RCC 7860 (cell line): ENCODE measurements at regions not wholly inside any gene's neighbourhood (a gene's known extent, or its start where the extent isn't known, plus 50 kb on each side); places are given as distances from the start of the nearest gene placed in this dataset.
"Not testable (repeated sequence)": the region's sequence is repeated elsewhere in the genome, so short reads cannot be mapped to it uniquely, and the experiment has no call there.

Experiments
- DNase-seq: peaks from one replicate; pipeline ENCODE4 v3.0.0-alpha.2; 2015; ENCODE audit warnings: low spot score
- FAIRE-seq: peaks from 2 replicates; lab custom pipeline; 2012; peaks lifted over from hg19 to GRCh38; lab: Jason Lieb, UNC

DNA sequence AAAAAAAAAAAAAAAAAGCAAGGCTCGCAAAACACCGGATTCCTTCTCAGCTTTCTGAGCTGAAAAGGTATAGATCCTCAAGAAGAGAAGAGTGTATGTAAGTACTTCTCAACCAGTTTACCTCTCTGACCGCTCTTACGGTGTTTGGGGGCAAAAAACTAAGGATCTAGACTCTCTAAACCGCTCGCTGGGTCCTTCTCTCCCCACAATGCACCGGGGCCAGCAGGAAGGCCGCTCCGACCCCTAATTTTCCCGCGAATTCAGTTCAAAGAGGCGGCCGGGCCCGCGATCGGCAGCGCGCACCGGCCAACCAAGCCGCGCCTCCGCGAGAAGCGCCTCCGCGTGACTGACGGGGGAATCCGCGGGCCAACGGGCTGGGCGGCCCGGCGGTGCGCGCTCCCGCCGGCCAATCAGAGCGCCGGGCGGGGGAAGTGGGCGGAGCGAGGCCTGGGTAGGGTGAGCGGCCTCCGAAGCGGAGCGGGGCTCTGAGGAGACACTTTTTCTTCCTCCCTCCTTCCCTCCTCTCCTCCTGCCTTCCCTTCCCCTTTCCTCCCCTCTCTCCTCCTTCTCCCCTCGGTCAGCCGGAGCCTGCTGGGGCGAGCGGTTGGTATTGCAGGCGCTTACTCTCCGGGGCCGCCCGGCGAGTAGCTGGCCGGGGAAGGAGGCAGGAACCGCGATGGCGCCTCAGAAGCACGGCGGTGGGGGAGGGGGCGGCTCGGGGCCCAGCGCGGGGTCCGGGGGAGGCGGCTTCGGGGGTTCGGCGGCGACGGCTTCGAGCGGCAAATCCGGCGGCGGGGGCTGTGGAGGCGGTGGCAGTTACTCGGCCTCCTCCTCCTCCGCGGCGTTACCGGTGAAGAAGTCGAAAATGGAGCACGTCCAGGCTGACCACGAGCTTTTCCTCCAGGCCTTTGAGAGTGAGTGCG lies 93.0 kb downstream of the CRLF3 start:
- peak; percentile 44 for DNase-seq
- FAIRE-seq, result not testable (repeated sequence)

DNA sequence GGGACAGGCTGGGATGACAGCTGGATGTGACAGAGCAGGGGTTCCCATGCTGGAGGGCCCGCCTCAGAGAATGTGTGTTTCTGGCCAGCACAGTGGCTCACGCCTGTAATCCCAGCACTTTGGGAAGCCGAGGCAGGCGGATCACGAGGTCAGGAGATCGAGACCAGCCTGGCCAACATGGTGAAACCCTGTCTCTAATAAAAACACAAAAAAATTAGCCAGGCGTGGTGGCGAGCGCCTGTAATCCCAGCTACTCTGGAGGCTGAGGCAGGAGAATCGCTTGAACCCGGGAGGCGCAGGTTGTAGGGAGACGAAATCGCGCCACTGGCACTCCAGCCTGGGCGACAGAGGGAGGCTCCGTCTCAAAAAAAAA lies 93.7 kb downstream of the CRLF3 start:
- not testable (repeated sequence) for DNase-seq, FAIRE-seq

DNA sequence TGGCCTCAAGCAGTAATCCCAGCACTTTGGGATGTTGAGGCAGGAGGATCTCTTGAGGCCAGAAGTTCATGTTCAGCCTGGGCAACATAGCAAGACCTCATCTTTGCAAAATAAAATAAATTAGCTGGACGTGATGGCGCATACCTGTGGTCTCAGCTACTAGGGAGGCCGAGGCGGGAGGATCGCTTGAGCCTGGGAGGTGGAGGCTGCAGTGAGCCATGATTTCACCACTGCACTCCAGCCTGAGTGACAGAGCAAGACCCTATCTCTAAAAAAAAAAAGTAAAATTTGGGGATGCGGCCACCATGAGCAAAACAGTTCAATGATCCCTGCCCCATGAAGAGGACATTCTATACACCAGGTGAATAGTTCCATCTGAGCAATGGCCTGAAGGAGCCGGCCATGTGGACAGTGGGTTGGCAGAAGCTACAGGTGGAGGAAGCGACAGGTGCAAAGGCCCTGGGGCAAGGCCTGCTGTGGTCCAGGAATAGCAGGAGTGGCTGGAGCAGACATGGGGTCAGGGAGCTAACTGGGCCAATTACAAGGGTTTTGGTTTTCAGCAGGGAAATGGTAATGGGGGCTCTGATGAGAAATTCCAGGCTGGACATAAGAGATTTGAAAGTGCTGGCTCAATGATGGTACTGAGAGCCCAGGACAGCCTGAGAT lies 94.2 kb downstream of the CRLF3 start:
- DNase-seq, FAIRE-seq: not testable (repeated sequence)

DNA sequence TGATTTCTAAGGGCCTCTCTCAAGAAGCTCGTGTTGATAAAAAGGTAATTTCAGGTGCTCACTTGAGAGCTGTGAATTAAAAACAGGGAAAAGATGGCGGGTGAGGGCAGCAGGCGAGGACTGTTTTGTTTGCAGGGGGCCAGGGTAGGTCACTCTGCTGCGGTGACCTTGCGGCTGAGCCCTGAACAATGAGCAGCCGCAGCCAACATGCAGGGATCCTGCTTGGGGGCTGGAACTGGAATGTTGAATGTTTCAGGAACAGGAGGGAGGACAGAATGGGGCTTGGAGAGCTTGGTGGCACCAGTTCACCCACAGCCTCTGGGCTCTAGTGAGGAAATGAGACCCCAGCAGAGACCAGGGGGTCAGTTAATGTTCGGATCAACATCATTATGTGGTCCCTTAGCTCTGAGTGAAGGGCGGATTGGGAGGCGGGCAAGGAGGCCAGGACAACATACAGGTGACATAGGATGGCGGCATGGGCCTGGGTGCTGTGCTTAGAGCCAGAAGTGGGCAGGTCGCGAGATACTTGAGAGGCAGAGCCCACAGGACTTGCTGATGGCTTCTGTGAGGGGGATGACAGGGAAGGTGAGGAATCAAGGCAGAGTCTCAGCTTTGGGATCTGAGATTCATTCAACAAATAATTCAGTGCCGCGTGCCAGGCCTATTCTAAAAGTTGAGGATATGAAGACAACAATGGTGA lies 94.9 kb downstream of the CRLF3 start:
- not testable (repeated sequence) for DNase-seq, FAIRE-seq

DNA sequence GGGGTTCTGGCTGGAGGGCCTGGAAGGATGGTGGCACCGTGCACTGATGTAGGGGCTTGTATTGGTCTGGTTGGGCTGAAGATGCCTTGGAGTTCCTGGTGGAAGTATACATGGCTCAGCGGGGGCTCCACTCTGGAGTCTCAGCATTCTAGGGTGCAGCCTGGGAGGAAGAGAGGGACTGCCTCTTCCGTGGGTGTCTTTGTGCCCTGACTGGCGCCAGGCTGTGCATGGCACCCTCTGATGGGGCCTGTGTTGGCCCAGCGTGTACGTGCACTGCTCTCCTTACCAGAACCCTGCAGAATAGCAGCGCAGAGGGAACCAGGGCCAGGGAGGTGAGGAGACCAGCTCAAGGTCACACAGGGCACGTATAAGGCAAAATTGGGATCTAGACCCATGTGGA lies 97.0 kb downstream of the CRLF3 start:
- FAIRE-seq, DNase-seq: not testable (repeated sequence)

DNA sequence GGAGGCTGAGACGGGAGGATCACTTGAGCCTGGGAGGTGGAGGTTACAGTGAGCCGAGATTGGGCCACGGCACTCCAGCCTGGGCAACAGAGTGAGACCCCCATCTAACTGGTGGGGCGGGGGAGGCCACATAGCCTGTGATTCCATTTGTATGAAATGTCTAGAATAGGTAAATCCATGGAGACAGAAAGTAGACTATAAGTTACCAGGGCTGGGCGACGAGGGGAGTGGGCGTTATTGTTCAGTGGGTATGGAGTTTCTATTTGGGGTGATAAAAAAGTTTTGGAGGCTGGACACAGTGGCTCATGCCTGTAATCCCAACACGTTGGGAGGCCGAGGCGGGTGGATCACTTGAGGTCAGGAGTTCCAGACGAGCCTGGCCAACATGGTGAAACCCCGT lies 97.8 kb downstream of the CRLF3 start:
- DNase-seq, FAIRE-seq: not testable (repeated sequence)

DNA sequence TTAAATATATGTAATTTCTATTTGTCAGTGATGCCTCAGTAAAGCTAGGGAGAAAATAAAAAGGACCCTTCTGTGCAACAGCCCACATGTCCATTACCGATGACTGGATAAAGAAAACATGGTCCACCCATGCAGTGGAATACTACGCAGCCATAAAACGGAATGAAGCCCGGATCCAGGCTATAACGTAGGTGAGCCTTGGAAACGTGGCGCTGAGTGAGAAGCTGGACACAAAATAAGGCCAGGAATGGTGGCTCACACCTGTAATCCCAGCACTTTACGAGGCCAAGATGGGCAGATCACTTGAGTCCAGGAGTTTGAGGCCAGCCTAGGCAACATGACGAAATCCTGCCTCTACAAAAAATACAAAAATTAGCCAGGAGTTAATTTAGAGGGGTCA lies 98.2 kb downstream of the CRLF3 start:
- not testable (repeated sequence) for FAIRE-seq, DNase-seq

DNA sequence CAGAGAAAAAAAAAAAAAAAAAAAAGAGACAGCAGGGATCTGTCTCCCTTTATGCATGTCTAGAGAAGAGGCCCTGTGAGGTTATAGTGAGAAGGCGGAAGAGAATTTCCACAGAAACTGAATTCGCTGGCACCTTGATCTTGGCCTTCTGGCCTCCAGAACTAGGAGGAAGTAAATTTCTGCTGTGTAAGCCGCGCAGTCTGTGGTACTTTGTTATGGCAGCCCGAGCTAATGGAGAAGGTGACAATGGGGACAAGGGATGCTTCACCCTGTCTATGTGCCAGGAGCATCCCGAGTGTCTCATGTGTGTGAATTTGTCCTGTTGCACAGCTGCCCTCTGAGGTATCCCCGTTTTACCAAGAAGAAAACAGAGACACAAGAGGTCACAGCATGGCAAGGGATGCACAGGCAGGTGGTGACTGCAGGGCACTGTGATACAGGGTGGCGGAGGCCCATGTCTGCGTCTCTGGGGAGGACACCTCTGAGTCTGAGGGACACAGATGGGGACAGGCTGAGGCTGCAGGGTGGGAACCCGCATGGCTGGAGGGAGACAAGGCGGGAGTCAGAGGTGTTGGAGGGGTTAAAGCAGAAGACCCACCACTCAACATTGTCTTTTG lies 100.3 kb downstream of the CRLF3 start:
- not testable (repeated sequence) for DNase-seq, FAIRE-seq

DNA sequence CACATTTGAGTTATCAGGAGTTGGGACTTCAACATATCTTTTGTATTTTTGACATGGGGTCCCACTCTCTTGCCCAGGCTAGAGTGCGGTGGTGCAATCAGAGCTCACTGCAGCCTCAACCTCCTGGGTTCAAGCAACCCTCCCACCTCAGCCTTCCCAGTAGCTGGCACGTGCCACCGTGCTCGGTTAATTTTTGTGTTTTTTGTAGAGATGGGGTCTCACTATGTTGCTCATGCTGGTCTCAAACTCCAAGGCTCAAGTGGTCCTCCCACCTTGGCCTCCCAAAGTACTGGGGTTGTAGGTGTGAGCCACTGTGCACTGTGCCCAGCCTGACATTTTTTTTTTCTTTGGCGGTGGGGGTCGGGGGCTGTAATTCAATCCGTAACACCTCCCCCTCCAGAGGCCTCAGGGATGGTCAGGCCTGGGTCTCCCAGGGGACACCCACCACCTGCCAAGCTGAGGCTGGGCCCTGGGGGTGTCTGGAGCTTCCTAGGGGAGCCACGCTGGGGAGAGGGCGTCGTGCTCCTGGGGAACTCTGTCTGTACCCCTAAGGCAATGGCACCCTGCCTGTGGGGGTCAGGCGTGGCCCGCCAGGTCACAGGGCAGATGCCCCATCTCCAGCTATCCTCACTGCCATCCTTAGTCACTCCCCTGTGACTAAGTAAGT lies 102.2 kb downstream of the CRLF3 start:
- not testable (repeated sequence) for FAIRE-seq, DNase-seq

DNA sequence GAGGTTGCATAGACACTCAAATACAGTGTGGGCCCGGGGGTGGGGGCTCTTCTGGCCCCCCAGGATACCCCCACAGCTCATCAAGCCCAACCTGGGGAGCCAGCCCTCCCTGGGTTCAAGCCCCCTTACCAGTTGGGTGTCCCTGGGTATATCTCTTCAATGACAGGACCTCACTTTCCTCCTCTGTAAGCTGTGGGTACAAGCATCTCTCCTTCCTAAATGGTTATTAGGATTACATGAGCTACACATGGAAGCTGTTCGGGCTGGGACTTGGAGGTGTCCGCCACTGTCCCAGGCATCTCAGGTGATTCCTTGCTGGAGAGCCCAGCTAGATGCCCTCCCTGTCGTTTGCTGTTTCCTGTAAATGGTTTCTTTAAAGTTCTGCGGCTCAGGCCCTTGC lies 103.5 kb downstream of the CRLF3 start:
- not testable (repeated sequence) for FAIRE-seq, DNase-seq

DNA sequence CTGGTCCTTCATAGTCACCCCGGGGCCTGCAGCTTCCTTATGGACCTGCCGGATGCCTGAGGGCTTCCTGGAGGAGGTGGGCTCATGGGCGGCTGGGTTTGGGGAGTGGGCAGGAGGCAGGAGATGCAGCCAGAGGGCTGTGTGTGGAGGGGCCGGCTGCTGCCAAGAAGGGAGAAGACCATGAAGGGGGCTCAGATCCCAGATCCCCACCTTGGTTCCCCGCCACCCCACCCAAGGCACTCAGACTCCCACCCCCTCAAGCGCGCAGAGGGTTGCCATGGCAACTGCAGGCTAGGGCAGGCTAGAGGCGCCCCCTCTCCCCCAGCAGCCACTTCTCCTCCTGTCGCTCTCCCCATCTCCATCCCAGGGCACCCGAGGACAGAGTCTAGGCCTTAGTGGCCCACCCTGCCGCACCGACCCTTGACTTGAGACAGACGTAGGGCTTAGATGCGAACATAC lies 104.5 kb downstream of the CRLF3 start:
- FAIRE-seq, result no peak
- DNase-seq, result no peak

DNA sequence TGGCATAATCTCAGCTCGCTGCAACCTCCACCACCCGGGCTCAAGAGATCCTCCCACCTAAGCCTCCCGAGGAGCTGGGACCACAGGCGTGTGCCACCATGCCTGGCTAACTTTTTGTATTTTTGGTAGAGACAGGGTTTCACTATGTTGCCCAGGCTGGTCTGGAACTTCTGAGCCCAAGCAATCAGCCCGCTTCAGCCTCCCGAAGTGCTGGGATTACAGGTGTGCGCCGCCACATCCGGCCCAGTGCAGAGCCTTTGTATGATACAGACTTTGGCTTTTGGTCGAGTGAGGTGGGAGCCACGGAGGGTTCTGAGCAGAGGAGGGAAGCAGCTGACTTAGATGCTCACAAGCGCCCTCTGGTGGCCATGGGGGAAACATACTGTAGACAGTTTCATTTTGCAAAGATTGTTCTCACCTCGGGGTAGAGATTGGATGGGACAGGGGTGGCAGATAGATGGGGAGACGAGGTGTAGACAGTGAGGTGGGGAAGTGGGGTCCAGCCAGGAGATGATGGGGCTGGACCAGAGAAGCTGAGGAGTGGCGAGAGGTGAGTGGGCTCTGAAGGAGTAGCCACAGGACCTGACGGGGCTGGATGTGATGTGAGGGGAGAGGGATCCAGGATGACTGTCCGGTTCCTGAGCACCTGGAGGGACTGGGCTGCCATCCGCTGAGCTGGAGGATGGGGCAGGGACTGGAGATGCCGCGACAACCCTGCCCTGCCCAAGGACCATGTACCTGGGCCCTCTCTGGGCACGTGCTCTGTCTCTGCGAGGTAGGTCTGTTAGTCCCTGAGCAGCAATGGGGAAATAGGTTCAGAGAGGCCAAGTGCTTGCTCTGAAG lies 105.1 kb downstream of the CRLF3 start:
- not testable (repeated sequence) for FAIRE-seq
- DNase-seq, result peak; percentile 34

DNA sequence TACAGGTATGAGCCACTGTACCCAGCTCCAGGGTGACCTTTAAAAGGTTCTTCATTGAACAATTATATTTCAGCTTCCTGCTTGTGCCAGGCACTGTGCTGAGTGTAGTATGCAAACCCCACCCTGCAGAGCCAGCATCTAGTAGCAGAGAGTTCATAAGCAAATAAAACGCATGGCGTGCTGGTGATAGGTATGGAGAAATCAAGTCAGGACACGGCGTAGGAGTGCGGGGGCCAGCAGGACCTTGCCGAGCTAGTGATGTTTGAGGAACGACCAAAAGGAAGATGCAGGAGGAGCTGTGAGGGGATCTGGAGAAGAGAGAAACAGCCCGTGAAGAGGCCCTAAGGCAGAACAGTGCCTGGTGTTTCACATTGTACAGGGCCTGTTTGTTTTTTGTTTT lies 105.8 kb downstream of the CRLF3 start:
- DNase-seq, FAIRE-seq: not testable (repeated sequence)

DNA sequence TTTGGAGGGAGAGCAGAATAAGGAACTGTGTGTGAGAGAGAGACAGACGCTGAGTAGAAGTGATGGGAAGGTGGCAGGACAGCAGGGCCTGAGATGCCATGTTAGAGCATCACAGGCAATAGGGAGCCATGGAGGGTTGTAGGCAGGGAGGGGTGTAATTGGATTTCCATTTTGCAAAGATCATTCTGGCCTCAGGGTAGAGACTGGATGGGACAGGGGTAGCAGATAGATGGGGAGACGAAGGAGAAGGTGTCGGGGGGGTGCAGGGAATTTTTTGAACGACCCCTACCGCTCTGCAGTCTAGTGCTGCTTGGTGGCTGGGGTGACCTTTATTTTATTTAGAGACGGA lies 106.4 kb downstream of the CRLF3 start:
- not testable (repeated sequence) for DNase-seq, FAIRE-seq

DNA sequence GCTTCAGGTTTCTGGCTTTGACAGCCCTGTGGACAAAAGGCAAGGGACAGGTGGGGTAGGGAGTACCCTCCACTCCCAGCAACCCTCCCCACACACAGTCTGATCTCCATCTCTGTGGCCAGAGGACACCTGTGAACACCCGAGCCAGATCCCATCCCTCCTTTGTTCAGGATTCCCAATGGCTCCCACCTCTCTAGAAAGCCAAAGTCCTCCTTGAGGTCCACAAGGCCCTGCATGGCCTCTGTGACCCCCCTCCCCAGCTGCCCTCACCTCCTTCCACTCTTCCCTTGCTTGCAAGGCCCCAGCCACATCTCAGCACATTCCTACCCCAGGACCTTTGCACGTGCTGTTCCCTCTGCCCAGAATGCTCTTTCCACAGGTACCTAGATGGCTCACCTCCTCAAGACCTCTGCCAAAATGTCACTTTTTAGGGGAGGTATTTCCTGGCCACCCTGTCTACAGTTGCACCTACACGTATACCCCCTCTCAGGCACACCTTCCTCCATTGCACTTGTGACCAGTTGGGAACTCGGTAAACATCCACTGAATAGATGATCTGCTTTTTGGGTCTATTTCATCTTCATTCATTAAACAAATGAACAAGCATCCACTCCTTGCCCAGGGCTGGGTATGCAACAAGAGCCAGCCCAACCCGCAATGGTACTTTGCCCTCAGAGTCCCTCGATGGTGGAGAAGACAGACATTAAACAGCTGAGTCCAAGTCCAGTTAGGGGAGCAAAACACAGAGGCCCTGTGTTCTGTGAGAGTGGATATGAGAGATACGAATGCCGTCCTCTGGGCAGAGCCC lies 107.0 kb downstream of the CRLF3 start:
- no peak for DNase-seq
- no peak for FAIRE-seq

DNA sequence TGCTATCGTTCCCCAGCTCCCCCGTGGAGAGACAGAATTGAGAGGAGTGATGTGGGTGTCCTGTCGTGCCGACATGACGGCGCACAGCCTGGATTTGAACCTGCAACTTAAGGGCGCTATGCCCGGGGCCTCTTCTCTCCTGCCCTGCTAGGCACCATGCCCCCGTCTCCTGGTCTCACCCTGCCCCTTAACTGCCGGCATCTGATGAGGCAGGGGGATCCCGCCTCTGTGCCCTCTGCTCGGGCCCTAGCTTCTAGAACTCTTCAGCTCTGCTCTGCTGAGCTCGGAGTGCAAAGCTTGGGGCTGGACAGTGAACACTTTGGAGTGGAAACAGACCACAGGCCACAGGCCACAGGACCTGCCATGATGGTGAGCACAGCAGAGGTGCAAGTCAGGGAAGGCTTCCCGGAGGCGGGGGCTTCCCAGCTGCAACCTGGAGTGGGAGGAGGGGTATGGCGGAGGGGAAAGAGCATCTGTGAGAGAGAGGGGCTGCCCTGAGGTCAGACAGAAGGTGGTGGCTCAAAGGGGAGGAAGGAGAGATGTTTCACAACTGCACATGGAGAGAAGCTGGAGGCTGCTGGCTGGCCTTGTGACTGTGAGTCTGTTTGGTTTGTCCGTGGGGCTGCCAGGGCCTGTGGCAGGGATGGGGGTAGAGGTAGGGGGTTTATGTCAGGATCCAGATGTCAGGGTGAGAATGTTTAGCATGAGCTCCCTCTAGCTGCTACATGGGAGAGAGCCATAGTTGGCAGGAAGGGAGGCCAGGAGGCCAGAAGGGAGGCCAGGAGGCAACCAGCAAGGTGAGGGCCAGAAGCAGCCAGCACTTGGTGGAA lies 107.8 kb downstream of the CRLF3 start:
- DNase-seq (no peak), FAIRE-seq (no peak)

DNA sequence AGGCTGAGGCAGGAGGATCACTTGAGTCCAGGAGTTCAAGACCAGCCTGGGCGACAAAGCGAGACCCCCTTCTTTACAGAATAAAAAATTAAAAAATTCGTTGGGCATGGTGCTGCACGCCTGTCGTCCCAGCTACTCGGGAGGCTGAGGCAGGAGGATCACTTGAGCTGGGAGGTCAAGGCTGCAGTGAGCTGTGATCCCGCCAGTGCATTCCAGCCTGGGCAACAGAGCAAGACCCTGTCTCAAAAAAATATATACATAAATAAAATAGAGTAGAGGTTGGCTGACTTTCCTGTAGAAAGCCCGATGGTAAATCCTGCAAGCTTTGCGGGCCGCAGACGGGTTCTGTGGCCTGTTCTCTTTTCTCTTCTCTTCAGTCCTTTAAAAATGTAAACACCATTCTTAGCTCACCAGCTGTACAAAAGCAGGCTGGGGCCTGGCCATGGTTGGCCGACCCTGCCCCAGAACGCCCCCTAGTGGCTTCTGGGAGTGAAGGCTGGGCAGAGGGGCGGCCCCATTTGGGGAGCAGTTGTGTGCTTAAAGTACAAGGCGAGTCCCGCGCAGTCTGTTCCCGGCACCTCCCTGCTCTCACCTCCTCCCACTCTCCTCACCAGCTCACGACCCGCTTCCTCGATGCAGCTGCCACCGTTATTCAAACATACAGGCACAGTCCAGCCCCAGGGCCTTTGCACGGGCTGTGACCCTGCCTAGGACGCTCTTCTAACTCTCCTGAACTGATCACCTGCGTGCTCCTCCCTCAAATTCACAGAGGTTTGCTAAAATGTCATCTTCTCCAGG lies 109.5 kb downstream of the CRLF3 start:
- FAIRE-seq, DNase-seq: not testable (repeated sequence)
